ENCODE measurements at regions not wholly inside any gene's neighbourhood (a gene's known extent, or its start where the extent isn't known, plus 50 kb on each side); places are given as distances from the start of the nearest gene placed in this dataset.

DNA sequence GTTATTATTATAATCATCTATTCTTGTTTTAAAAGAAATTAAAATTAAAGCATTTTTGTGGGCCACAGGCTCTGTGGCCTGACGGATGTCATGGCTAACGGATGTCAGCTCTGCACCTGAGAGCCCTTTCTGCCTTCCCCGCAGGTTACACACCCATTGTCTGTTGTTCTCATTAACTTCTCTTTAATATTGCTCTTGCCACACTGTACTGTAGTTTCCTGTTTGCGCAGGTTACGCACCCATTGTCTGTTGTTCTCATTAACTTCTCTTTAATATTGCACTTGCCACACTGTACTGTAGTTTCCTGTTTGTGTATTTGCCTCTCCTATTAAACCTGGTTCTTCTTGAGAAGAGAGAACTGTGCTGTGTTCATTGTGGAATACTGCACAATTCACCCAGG is 294.4 kb upstream of the PLXNA2 start:
- Histone ChIP-seq H3K27me3 (no peaks in the 10 kb centered on the region), H3K27ac (no peak overlapping the region), H3K36me3 (no peaks in the 10 kb centered on the region), H3K4me3 (no peak overlapping the region), H3K9me3 (no peaks in the 10 kb centered on the region), H3K4me1 (no peaks in the 10 kb centered on the region)
- no peak for DNase-seq (ENCODE audit: low spot score in 2 of 2)
- intact Hi-C loops (cut with DNase I) = no loop called here
- TF ChIP-seq, protein P1, sequence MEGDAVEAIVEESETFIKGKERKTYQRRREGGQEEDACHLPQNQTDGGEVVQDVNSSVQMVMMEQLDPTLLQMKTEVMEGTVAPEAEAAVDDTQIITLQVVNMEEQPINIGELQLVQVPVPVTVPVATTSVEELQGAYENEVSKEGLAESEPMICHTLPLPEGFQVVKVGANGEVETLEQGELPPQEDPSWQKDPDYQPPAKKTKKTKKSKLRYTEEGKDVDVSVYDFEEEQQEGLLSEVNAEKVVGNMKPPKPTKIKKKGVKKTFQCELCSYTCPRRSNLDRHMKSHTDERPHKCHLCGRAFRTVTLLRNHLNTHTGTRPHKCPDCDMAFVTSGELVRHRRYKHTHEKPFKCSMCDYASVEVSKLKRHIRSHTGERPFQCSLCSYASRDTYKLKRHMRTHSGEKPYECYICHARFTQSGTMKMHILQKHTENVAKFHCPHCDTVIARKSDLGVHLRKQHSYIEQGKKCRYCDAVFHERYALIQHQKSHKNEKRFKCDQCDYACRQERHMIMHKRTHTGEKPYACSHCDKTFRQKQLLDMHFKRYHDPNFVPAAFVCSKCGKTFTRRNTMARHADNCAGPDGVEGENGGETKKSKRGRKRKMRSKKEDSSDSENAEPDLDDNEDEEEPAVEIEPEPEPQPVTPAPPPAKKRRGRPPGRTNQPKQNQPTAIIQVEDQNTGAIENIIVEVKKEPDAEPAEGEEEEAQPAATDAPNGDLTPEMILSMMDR (IDR thresholded peaks at IDR 0.05) = no peak

DNA sequence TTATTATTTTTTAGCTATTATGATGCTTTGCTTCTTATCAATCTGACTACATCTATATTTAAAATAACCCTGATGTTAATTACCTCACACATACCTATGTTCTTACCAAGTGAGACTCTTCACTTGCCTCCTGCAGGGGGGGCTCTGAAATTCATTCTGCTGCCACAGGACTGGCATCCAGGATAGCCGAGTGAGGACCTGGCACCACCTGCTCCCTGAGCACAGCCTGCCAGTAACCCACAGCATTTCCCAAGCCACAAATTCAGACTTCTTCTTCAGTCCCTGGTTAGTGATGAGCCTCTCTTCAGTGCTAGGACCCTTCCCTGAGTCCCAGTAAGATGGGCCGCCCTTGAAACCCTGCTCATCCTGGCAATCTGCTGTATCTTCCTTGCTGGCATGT is 296.5 kb upstream of the PLXNA2 start:
- Histone ChIP-seq H3K4me3 (no peak overlapping the region), H3K27me3 (no peaks in the 10 kb centered on the region), H3K4me1 (no peaks in the 10 kb centered on the region), H3K9me3 (no peaks in the 10 kb centered on the region), H3K27ac (no peak overlapping the region), H3K36me3 (no peaks in the 10 kb centered on the region)
- intact Hi-C loops (cut with DNase I) = no loop called here
- no peak for DNase-seq (ENCODE audit: low spot score in 2 of 2)
- TF ChIP-seq, protein P1 (IDR thresholded peaks at IDR 0.05) = no peak

DNA sequence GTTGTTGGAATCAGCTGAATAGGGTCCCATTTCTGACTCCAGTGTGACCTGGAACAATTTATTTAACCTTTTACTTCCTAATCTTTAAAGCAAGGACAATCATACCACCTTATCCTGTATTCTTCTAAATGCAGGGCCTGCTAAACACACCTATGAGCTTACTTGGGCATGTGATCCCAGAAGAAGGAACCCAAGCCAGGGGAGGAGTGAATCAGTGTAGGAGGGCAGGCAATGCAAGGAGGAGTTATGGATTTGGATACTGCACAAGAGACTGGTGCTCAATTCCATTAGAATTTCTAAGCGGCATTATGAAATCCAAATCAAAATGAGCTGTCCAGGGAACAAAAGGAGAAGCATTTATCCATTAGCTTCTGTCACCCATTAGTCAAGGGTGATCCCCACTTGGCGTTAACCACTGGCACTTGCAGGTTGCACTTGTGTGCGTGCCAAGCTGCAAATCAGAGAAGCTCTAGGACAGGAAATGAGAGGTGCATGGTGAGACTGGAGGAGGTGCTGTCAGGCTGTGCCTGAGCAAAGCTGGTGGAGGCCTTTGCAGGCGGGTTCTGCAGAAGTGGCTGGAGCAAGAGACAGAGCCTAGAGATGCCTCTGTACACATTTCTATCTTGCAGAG is 297.2 kb upstream of the PLXNA2 start:
- Histone ChIP-seq H3K4me1 (no peaks in the 10 kb centered on the region), H3K4me3 (no peak overlapping the region), H3K27me3 (no peaks in the 10 kb centered on the region), H3K36me3 (no peaks in the 10 kb centered on the region), H3K27ac (no peak overlapping the region), H3K9me3 (no peaks in the 10 kb centered on the region)
- DNase-seq (ENCODE audit: low spot score in 2 of 2) = no peak
- intact Hi-C loops (cut with DNase I) = no loop called here
- TF ChIP-seq, protein P1 (IDR thresholded peaks at IDR 0.05) = no peak

DNA sequence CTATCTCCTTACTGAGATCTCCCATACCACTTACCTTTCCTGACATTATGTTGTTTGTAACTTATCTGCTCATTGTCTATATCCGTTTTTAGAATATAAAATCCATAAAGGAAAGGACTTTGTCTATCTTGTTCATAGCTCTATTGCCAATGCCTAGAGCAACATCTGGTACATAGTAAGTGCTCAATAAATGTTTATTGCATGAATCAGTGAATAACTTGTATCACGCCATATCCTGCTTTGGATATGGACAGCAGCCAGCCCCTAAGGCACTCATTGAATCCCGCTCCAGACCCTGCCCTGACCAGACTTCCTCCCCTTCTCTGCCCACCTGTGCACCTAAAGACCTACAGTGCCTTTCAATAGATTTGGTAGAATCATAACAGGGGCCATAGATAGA is 298.1 kb upstream of the PLXNA2 start:
- no peak for DNase-seq (ENCODE audit: low spot score in 2 of 2)
- intact Hi-C loops (cut with DNase I) = no loop called here

DNA sequence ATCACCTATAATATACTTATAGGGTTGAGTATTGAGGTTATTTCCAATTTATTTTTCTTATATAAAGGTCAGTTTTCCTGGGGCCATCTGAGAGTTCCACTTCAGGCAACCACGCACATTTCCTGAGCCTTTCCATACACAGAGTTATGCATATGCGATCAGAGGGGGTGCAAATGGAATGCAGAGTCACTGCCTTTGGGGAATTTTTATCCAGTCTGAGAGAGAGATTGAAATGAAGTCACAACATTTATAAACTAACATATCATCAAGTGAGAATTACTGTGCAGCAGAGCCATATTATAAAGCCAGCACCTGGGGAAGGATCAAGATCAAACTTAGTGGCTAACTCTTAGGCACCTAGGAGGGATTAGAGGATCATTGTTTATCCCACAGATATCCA is 299.9 kb upstream of the PLXNA2 start:
- Histone ChIP-seq H3K4me1 (no peaks in the 10 kb centered on the region), H3K27ac (no peak overlapping the region), H3K36me3 (no peaks in the 10 kb centered on the region), H3K9me3 (no peaks in the 10 kb centered on the region), H3K4me3 (no peak overlapping the region), H3K27me3 (no peaks in the 10 kb centered on the region)
- intact Hi-C loops (cut with DNase I) = no loop called here
- no peak for DNase-seq (ENCODE audit: low spot score in 2 of 2)
- TF ChIP-seq, protein P1 (IDR thresholded peaks at IDR 0.05) = no peak

More for the DNA sequence above, 298.1 kb upstream of the PLXNA2 start:
- Histone ChIP-seq H3K4me1 (no peaks in the 10 kb centered on the region), H3K9me3 (no peaks in the 10 kb centered on the region), H3K4me3 (no peak overlapping the region), H3K36me3 (no peaks in the 10 kb centered on the region), H3K27ac (no peak overlapping the region), H3K27me3 (no peaks in the 10 kb centered on the region)
- TF ChIP-seq, protein P1 (IDR thresholded peaks at IDR 0.05) = no peak

DNA sequence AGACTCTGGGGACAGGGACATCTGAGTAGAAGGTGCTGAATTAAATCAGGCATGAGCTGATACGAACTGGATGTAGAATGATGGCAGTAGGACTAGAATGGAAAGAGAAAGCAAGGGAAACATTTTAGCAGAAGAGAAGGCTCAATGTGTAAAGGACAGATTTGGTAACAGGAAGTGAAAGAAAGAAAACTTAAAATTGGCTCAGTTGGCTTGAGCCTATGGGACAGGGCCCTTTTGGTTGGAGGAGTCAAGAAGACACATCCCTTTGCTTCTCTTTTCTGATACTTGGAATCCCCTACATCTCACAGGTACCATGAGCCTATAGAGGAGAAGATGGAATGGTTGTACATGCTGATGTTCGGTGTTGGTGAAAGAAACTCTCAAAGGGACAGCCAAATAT is 300.6 kb upstream of the PLXNA2 start:
- Histone ChIP-seq H3K9me3 (no peaks in the 10 kb centered on the region), H3K27ac (no peak overlapping the region), H3K36me3 (no peaks in the 10 kb centered on the region), H3K27me3 (no peaks in the 10 kb centered on the region), H3K4me3 (no peak overlapping the region), H3K4me1 (no peaks in the 10 kb centered on the region)
- intact Hi-C loops (cut with DNase I) = no loop called here
- no peak for DNase-seq (ENCODE audit: low spot score in 2 of 2)
- TF ChIP-seq, protein P1 (IDR thresholded peaks at IDR 0.05) = no peak

Data from ascending aorta (tissue), 2 donors.